ENCODE measurements at regions not wholly inside any gene's neighbourhood (a gene's known extent, or its start where the extent isn't known, plus 50 kb on each side); places are given as distances from the start of the nearest gene placed in this dataset.

DNA sequence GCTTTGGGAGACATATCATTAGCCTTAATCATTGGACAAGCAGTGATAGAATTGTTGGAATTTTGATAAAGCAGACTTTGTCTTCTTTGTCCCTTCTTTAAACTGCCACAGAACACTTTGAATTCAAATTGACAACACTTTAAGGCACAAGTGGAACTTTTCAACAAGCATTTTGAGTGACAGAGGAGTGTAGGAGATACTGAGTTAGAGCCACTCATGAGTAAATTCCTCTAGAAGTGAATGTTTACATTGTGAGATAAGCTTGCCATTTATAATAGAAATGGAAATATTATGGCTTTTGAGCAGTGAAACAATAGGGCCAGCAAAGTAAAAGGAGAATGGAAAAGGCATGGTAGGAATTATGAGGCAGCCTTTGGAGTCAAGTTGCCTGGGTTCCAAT lies 515.8 kb downstream of the SLITRK6 start:
- no peaks in the 10 kb centered on the region for H3K27me3 ChIP-seq (ENCODE audit: insufficient read depth, low read depth, severe bottlenecking)
- H3K36me3 ChIP-seq: no peaks in the 10 kb centered on the region
- H3K9me3 ChIP-seq (ENCODE audit: severe bottlenecking): no peaks in the 10 kb centered on the region
- DNase-seq: no peak
- TF ChIP-seq, protein P1, sequence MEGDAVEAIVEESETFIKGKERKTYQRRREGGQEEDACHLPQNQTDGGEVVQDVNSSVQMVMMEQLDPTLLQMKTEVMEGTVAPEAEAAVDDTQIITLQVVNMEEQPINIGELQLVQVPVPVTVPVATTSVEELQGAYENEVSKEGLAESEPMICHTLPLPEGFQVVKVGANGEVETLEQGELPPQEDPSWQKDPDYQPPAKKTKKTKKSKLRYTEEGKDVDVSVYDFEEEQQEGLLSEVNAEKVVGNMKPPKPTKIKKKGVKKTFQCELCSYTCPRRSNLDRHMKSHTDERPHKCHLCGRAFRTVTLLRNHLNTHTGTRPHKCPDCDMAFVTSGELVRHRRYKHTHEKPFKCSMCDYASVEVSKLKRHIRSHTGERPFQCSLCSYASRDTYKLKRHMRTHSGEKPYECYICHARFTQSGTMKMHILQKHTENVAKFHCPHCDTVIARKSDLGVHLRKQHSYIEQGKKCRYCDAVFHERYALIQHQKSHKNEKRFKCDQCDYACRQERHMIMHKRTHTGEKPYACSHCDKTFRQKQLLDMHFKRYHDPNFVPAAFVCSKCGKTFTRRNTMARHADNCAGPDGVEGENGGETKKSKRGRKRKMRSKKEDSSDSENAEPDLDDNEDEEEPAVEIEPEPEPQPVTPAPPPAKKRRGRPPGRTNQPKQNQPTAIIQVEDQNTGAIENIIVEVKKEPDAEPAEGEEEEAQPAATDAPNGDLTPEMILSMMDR (IDR thresholded peaks at IDR 0.05; ENCODE audit: low read depth, low read length): no peak
- no peak overlapping the region for H3K4me3 ChIP-seq (ENCODE audit: low read depth, low read length)
- H3K27ac ChIP-seq: no peak overlapping the region

DNA sequence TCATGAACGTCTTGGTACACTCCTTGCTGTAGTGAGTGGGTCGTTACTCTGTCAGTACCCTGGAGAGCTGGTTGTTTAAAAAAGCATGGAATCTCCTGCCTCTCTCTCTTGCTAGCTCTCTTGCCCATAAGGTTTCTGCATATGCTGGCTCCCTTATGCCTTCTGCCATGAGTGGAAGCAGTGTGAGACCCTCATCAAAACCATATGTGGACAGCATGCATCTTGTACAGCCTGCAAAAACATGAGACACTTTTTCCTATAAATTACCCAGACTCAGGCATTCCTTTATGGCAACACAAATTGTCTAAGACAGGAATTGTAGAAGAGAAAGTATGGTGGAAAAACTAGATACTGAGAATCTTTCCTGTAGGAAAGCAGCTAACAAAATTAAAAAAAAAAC lies 516.3 kb downstream of the SLITRK6 start:
- DNase-seq: no peak
- no peaks in the 10 kb centered on the region for H3K9me3 ChIP-seq (ENCODE audit: severe bottlenecking)
- no peaks in the 10 kb centered on the region for H3K36me3 ChIP-seq
- H3K27me3 ChIP-seq (ENCODE audit: insufficient read depth, low read depth, severe bottlenecking): no peaks in the 10 kb centered on the region
- no peak overlapping the region for H3K4me3 ChIP-seq (ENCODE audit: low read depth, low read length)
- no peak overlapping the region for H3K27ac ChIP-seq
- TF ChIP-seq, protein P1 (IDR thresholded peaks at IDR 0.05; ENCODE audit: low read depth, low read length): no peak

DNA sequence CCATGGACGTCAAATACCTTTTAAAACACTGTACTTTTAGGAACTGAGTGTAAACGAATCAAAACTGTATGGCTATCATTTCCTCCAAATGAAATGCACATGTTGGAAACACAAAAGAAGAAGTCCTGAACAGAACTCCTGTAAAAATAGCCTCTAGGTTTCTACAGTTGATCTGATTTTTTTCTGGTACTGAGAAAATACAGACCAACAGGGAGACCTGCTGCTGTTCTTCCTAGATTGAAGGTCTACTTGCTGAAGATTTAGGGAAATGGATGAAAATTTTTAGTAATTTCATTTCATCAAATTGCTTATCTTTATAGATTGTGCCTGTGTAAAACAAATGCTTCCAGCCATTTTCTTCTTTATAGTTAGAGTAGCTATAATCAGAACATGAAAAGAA lies 520.4 kb downstream of the SLITRK6 start:
- no peak overlapping the region for H3K27ac ChIP-seq
- TF ChIP-seq, protein P1 (IDR thresholded peaks at IDR 0.05; ENCODE audit: low read depth, low read length): no peak
- DNase-seq: no peak
- no peaks in the 10 kb centered on the region for H3K27me3 ChIP-seq (ENCODE audit: insufficient read depth, low read depth, severe bottlenecking)
- H3K36me3 ChIP-seq: no peaks in the 10 kb centered on the region
- H3K4me3 ChIP-seq (ENCODE audit: low read depth, low read length): no peak overlapping the region
- H3K9me3 ChIP-seq (ENCODE audit: severe bottlenecking): no peaks in the 10 kb centered on the region

DNA sequence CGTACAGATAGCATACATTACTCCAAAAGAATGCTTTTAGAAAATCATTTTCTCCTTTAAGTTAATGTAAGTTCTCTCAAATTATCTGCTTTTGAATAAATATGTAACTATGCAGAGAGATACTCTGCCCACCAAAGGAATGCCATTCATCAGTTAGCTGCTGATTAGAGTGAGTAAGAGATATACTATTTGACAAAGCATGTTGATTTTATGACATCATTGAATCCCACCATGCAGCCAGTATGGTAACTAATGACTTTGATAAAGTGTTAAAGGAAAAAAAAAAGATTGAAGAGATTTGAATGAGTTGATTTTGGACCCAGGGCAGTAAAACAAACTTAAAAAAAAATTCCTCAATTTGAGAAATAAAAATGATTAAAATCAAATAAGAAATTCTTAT lies 521.5 kb downstream of the SLITRK6 start:
- TF ChIP-seq, protein P1 (IDR thresholded peaks at IDR 0.05; ENCODE audit: low read depth, low read length): no peak
- Histone ChIP-seq H3K27me3 (ENCODE audit: insufficient read depth, low read depth, severe bottlenecking) (no peaks in the 10 kb centered on the region), H3K27ac (no peak overlapping the region), H3K36me3 (no peaks in the 10 kb centered on the region), H3K9me3 (ENCODE audit: severe bottlenecking) (no peaks in the 10 kb centered on the region), H3K4me3 (ENCODE audit: low read depth, low read length) (no peak overlapping the region)
- no peak for DNase-seq

DNA sequence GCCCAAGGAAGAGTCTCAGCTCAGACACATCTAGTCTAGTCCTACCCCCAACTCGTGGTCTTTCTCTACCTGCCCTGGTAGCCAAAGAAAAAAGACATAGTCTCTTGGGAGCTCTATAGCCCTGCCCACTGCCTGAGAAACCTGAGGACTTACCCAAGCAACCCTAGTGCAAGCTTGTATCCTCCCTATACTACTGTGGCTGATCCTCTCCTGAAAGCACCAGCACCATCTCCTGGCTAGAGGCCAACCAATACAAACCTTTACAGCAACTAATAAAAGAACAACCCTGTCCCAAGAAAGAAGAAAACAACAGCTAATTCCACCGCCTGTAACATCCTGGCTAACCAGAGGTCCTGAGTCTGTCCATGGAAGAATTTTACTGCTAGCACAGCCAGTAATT lies 532.4 kb downstream of the SLITRK6 start:
- no peak overlapping the region for H3K27ac ChIP-seq
- TF ChIP-seq, protein P1 (IDR thresholded peaks at IDR 0.05; ENCODE audit: low read depth, low read length): no peak
- DNase-seq: peak; percentile 27
- no peaks in the 10 kb centered on the region for H3K9me3 ChIP-seq (ENCODE audit: severe bottlenecking)
- H3K27me3 ChIP-seq (ENCODE audit: insufficient read depth, low read depth, severe bottlenecking): no peaks in the 10 kb centered on the region
- no peak overlapping the region for H3K4me3 ChIP-seq (ENCODE audit: low read depth, low read length)
- no peaks in the 10 kb centered on the region for H3K36me3 ChIP-seq

DNA sequence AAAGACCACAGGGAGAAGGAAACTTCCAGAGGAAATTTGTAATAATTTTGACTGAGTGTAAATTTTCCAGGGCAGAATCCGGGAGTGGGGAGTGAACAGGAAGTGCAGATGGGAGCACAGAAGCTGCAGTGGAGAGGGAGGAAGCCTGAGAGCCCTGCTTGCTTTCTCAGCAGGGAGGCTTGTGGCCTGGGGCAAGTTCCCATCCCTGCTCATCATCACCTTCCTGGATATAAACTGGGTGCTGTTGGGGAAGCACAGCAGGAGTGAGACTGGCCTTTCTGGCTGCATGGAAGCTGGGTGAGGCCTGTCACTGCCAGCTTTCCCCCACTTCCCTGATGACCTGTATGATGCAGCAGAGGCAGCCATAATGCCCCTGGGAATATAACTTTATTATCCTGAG lies 532.9 kb downstream of the SLITRK6 start:
- Histone ChIP-seq H3K27ac (no peak overlapping the region), H3K4me3 (ENCODE audit: low read depth, low read length) (no peak overlapping the region), H3K27me3 (ENCODE audit: insufficient read depth, low read depth, severe bottlenecking) (no peaks in the 10 kb centered on the region), H3K9me3 (ENCODE audit: severe bottlenecking) (no peaks in the 10 kb centered on the region), H3K36me3 (no peaks in the 10 kb centered on the region)
- DNase-seq: no peak
- TF ChIP-seq, protein P1 (IDR thresholded peaks at IDR 0.05; ENCODE audit: low read depth, low read length): no peak
